ENCODE measurements at regions not wholly inside any gene's neighbourhood (a gene's known extent, or its start where the extent isn't known, plus 50 kb on each side); places are given as distances from the start of the nearest gene placed in this dataset.
"Not testable (repeated sequence)": the region's sequence is repeated elsewhere in the genome, so short reads cannot be mapped to it uniquely, and the experiment has no call there.

DNA sequence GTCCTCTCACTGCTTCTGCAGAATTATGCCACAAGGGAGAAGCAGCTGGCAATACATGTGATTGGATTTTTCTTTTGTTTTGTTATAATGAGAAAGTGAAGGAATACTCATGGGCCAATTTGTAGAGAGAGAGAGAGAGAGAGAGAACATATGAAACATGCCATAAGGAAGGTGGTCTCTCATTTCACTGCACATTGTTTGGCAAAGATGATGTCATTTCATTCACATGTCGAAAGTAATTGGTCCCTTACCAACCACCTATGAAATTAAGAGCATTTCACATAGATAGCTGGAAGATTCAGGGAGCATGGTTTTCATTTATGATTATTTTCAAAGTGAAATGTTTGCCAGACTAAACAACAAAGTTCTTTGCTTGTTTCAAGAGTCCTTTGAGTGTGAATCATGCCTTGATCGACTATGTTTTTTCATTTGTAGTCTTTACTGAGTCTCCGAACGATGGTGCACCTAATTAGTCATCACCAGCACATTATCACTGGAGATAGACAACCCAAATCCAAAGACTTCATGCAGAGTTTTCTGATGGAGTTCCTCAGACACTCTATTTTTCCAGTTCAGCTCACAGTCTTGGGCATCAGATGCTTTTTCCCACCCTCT lies 130.1 kb upstream of the ZEB1 start:
- POLR2A ChIA-PET = no interaction called here

DNA sequence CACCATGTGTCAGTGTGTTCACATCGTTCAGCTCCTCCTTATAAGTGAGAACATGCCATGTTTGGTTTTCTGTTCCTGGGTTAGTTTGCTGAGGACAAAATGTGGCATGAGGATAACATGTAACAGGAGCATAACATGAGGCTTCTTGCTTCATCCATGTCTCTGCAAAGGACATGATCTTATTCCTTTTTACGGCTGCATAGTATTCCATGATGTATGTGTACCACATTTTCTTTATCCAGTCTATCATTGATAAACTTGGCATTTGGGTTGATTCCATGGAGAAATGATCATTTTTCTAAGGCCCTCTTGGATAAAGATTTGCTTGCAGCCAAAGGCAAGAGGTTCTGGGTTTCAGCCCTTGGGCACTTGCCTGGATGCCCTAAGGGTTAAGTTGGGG lies 128.5 kb upstream of the ZEB1 start:
- peaks cover 2% of the 10 kb centered on the region for H3K27me3 Mint-ChIP-seq
- no peak overlapping the region for H3K27ac Mint-ChIP-seq
- H3K4me1 Mint-ChIP-seq = peaks cover 2% of the 10 kb centered on the region
- POLR2A ChIA-PET = no interaction called here
- no peak overlapping the region for H3K4me3 Mint-ChIP-seq
- no peak for DNase-seq
- ATAC-seq (ENCODE audit: low read depth) = no peak
- H3K36me3 Mint-ChIP-seq = no peaks in the 10 kb centered on the region
- peaks cover 2% of the 10 kb centered on the region for H3K9me3 Mint-ChIP-seq

More for the DNA sequence above, 130.1 kb upstream of the ZEB1 start:
- no peak overlapping the region for H3K27ac Mint-ChIP-seq
- no peaks in the 10 kb centered on the region for H3K36me3 Mint-ChIP-seq
- H3K4me3 Mint-ChIP-seq = no peak overlapping the region
- no peak for ATAC-seq (ENCODE audit: low read depth)
- DNase-seq = no peak
- H3K27me3 Mint-ChIP-seq = no peaks in the 10 kb centered on the region
- H3K4me1 Mint-ChIP-seq = peaks cover 2% of the 10 kb centered on the region
- H3K9me3 Mint-ChIP-seq = peaks cover 2% of the 10 kb centered on the region

DNA sequence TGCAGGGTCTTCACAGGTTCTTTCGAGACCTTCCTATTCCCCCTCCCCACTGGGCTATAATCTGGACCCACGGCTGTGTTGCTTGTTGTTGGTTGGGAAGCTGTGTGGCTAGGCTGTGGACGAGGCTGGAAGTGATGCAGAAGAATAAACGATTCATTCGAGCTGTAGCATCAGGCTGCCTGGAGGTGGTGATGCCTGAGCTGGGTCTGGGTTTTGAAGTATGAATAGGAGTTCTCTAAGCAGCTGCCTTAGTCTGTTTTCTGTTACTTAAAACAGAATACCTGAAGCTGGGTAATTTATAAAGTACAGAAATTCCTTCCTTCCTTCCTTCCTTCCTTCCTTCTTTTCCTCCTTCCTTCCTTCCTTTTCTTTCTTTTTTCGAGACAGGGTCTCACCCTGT lies 126.5 kb upstream of the ZEB1 start:
- peaks cover 2% of the 10 kb centered on the region for H3K9me3 Mint-ChIP-seq
- H3K27me3 Mint-ChIP-seq = peaks cover 2% of the 10 kb centered on the region
- no peak for DNase-seq
- peaks cover 2% of the 10 kb centered on the region for H3K4me1 Mint-ChIP-seq
- H3K36me3 Mint-ChIP-seq = no peaks in the 10 kb centered on the region
- POLR2A ChIA-PET = no interaction called here
- no peak overlapping the region for H3K27ac Mint-ChIP-seq
- H3K4me3 Mint-ChIP-seq = no peak overlapping the region
- no peak for ATAC-seq (ENCODE audit: low read depth)

DNA sequence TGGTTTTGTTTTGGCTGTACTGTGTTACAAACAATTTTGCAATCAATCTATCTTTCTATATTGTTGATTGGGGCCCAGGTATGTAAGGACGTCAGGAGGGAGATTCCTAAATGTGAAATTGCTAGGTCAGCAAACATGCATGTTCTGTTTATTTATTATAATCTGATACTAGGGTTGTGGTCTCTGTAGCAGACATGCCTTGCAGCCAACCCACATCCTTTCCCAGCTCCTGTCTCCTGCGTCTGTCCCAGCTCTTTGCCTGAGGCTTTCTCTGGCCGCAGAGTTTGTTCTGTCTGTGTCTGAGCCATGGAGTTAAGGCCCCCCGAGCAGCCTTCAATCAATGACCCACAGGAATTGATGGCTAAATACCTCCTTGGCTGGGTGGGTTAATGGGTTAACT lies 124.0 kb upstream of the ZEB1 start:
- no peak overlapping the region for H3K4me3 Mint-ChIP-seq
- POLR2A ChIA-PET = no interaction called here
- H3K27me3 Mint-ChIP-seq = peaks cover 2% of the 10 kb centered on the region
- no peaks in the 10 kb centered on the region for H3K9me3 Mint-ChIP-seq
- no peaks in the 10 kb centered on the region for H3K36me3 Mint-ChIP-seq
- ATAC-seq (ENCODE audit: low read depth) (no peak), DNase-seq (no peak)
- no peak overlapping the region for H3K27ac Mint-ChIP-seq
- no peaks in the 10 kb centered on the region for H3K4me1 Mint-ChIP-seq

DNA sequence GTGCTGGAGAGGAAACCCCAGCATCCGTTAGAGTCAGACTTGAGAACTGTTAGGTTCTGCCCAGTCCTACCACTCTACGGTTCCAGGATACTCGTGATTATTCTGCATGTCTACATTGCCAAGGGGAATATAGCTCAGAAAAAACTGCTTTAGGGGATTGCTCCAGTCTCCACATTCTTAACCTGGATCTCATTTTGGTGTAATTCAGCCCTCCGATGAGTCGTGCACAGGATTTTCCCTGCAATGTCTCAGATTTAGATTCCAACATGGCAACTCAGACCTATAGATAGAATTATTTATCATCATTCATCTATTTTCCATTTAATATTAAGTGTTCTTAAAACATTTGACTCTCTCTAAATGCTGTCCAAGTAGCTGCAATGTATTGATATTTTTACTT lies 121.1 kb upstream of the ZEB1 start:
- no peaks in the 10 kb centered on the region for H3K9me3 Mint-ChIP-seq
- DNase-seq (no peak), ATAC-seq (ENCODE audit: low read depth) (no peak)
- no peaks in the 10 kb centered on the region for H3K36me3 Mint-ChIP-seq
- H3K27ac Mint-ChIP-seq = no peak overlapping the region
- no peak overlapping the region for H3K4me3 Mint-ChIP-seq
- no peaks in the 10 kb centered on the region for H3K4me1 Mint-ChIP-seq
- peaks cover 2% of the 10 kb centered on the region for H3K27me3 Mint-ChIP-seq
- POLR2A ChIA-PET = no interaction called here

DNA sequence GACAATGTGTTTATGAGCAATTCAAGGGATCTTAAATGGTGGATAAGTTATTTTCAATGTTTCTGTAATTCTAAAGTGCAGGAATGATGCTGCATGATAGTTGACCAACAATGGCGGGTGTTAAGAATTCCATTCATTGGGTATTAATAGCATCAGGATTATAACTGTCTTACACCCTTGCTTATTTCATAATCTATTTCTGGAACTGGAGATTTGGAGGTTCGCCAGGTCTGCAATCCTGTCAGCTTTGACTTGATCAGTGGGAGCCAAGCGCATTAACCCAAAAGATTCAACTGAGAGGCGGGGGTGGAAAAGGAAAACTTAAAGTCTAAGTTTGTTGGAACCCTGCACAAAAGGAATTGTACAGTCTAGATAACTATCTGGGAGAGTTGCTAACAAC lies 114.9 kb upstream of the ZEB1 start:
- DNase-seq (no peak), ATAC-seq (ENCODE audit: low read depth) (no peak)
- H3K9me3 Mint-ChIP-seq = peaks cover 3% of the 10 kb centered on the region
- no peak overlapping the region for H3K27ac Mint-ChIP-seq
- no peaks in the 10 kb centered on the region for H3K4me1 Mint-ChIP-seq
- no peaks in the 10 kb centered on the region for H3K27me3 Mint-ChIP-seq
- POLR2A ChIA-PET = no interaction called here
- no peaks in the 10 kb centered on the region for H3K36me3 Mint-ChIP-seq
- H3K4me3 Mint-ChIP-seq = no peak overlapping the region

DNA sequence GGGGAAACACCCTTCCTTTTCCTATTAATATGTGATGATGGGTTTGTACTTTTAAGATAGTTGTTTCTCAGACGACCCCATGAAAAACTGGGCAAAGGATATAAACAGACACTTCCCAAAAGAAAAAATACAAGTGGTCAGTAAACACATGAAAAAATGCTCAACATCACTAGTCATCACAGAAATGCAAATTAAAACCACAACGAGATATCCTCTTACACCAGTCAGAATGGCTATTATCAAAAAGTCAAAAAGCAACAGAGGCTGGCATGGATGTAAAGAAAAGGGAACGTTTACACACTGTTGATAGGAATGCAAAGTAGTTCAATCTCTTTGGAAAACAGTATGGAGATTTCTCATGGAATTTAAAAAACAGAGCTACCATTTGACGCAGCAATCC lies 111.4 kb upstream of the ZEB1 start:
- ATAC-seq (ENCODE audit: low read depth) (no peak), DNase-seq (no peak)
- H3K9me3 Mint-ChIP-seq = peaks cover 3% of the 10 kb centered on the region
- no peak overlapping the region for H3K4me3 Mint-ChIP-seq
- H3K27ac Mint-ChIP-seq = no peak overlapping the region
- H3K36me3 Mint-ChIP-seq = no peaks in the 10 kb centered on the region
- H3K27me3 Mint-ChIP-seq = no peaks in the 10 kb centered on the region
- H3K4me1 Mint-ChIP-seq = no peaks in the 10 kb centered on the region
- POLR2A ChIA-PET = no interaction called here

DNA sequence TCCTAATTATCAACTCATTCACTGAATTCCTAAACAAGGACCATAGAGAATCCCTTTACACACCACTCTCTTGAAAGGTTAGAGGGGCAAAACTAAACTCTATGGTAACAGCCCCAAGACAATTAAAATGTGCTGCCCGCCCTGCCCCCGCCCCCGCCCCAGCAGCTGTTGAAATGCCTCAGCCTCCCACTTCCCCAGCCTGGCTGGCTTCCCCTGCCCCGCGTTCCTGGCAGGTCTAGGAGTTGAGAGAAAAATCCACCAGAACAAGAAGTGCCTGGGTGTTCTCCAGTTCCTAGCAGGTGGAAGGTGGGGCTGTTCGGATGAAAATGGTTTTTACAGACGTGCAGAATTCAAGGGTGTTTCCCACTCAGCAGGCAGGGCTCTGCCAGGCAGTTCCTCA lies 109.5 kb upstream of the ZEB1 start:
- Mint-ChIP-seq H3K27ac (no peak overlapping the region), H3K9me3 (peaks cover 3% of the 10 kb centered on the region)

DNA sequence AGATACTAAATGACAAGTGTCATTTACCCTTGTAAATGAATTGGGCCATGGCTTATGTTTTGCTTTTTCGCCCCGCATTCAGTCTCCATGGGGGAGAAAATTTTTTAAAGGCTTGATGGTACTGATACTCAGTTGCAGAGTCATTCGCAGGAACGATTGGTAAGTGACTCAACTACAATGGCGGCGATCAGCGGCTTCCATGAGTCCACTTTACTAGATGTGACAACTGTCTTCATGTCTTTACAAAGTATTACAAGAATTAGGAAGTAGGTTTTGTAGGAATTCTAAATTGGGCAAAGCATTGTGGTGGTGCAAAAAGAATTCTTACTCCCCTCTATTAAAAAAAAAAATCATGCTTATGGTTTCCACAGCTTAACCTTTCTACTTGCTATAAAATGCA lies 108.8 kb upstream of the ZEB1 start:
- ATAC-seq (ENCODE audit: low read depth) = no peak

More for the DNA sequence above, 109.5 kb upstream of the ZEB1 start:
- no peak for ATAC-seq (ENCODE audit: low read depth)
- no peaks in the 10 kb centered on the region for H3K27me3 Mint-ChIP-seq
- H3K4me1 Mint-ChIP-seq = no peaks in the 10 kb centered on the region
- no peaks in the 10 kb centered on the region for H3K36me3 Mint-ChIP-seq
- POLR2A ChIA-PET = no interaction called here
- DNase-seq = no peak
- no peak overlapping the region for H3K4me3 Mint-ChIP-seq

DNA sequence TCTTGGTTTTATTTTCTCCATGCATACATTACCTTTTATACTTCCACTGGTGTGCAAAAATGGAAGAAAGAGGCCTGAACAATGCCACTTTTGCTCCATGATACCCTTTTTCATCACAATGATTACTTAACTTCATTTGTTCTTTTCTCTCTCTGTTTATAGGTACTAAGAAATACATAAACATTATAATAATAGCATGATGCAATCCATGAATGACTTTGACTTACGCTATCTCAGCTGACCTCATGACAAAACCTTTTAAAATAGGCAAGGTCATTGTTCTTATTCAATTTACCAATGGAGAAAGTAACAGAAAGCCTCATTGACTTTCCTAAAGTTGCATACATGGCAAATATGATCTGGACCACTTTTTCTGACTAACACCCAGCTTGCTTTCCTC lies 105.1 kb upstream of the ZEB1 start:
- Mint-ChIP-seq H3K4me1 (no peaks in the 10 kb centered on the region), H3K36me3 (no peaks in the 10 kb centered on the region), H3K27ac (no peak overlapping the region), H3K27me3 (no peaks in the 10 kb centered on the region), H3K4me3 (no peak overlapping the region), H3K9me3 (no peaks in the 10 kb centered on the region)
- DNase-seq (no peak), ATAC-seq (ENCODE audit: low read depth) (no peak)
- POLR2A ChIA-PET = no interaction called here

More for the DNA sequence above, 108.8 kb upstream of the ZEB1 start:
- no peaks in the 10 kb centered on the region for H3K36me3 Mint-ChIP-seq
- H3K4me3 Mint-ChIP-seq = no peak overlapping the region
- POLR2A ChIA-PET = no interaction called here
- H3K27me3 Mint-ChIP-seq = no peaks in the 10 kb centered on the region
- no peak overlapping the region for H3K27ac Mint-ChIP-seq
- no peak for DNase-seq
- H3K9me3 Mint-ChIP-seq = peaks cover 3% of the 10 kb centered on the region
- no peaks in the 10 kb centered on the region for H3K4me1 Mint-ChIP-seq

DNA sequence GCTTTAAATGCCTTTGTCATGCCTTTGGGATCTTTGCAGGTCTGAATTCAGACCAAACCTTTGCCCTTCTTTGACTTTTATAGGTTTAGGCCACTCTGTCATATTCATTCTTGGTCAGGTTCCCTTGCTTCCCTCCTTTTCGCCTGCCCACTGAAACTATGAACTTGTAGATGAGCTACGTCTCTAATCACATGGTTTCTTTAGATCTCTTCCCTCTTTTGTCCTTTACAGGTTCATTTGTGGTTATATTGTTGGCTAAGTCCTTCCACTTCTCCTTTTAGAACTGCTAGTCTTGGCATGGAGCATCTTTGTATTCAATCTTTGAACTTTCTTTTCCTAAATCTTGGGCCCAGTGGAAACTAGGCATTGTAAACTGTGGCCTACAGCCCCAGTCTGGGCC lies 104.0 kb upstream of the ZEB1 start:
- Mint-ChIP-seq H3K4me1 (no peaks in the 10 kb centered on the region), H3K27ac (no peak overlapping the region), H3K36me3 (no peaks in the 10 kb centered on the region), H3K9me3 (no peaks in the 10 kb centered on the region), H3K4me3 (no peak overlapping the region), H3K27me3 (no peaks in the 10 kb centered on the region)
- ATAC-seq (ENCODE audit: low read depth) (no peak), DNase-seq (no peak)
- POLR2A ChIA-PET = no interaction called here

DNA sequence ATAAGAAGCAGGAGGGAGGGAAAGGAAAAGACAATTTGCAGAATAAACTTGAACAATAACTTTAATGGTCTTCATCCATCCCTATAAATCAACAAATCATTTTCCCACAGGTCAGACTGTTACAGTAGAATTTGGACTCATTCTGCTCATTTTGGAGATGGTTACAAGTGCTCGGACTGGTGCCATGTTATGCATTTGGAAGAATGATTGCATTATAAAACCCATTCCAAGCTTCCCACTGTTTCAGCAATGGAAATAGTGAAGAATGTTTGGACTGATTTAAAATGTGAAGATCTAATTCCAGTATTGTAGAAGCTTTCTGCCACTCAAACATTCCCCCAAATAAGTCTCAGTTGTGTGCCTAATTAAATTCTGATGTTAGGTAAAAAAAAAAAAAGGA lies 99.7 kb upstream of the ZEB1 start:
- DNase-seq = no peak
- peaks cover 2% of the 10 kb centered on the region for H3K27me3 Mint-ChIP-seq
- no peaks in the 10 kb centered on the region for H3K4me1 Mint-ChIP-seq
- no peak overlapping the region for H3K27ac Mint-ChIP-seq
- ATAC-seq (ENCODE audit: low read depth) = no peak
- H3K36me3 Mint-ChIP-seq = no peaks in the 10 kb centered on the region
- no peak overlapping the region for H3K4me3 Mint-ChIP-seq
- POLR2A ChIA-PET = no interaction called here
- no peaks in the 10 kb centered on the region for H3K9me3 Mint-ChIP-seq

DNA sequence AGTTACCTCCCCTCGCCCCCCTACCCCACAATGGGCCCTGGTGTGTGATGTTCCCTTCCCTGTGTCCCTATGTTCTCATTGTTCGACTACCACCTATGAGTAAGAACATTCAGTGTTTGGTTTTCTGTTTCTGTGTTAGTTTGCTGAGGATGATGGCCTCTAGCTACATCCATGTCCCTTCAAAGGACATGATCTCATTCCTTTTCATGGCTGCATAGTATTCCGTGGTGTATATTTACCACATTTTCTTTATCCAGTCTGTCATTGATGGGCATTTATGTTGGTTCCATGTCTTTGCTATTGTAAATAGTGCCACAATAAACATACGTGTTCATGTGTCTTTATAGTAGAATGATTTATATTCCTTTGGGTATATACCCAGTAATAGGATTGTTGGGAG lies 90.2 kb upstream of the ZEB1 start:
- H3K36me3 Mint-ChIP-seq; H3K9me3 Mint-ChIP-seq; POLR2A ChIA-PET; H3K4me3 Mint-ChIP-seq; H3K4me1 Mint-ChIP-seq; ATAC-seq (ENCODE audit: low read depth); H3K27me3 Mint-ChIP-seq; DNase-seq; H3K27ac Mint-ChIP-seq: not testable (repeated sequence)

DNA sequence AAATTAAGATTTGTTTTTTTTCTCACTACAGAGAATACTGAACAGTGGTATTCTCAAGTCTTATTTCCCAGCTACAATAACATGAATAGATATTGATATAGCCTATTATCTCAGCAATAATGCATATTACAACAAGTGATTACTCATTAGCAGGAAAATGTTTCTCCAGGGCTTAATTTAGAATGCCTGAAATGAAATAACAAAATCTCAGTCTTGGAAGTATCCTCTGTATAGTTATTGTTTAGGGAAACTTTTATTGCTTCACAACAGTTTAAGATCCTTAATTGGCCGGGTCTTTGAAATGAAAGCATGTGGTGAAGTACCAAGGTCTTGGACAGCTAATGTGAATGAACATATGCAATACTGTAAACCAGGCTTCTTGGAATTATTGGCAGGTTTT lies 79.1 kb upstream of the ZEB1 start:
- POLR2A ChIA-PET = no interaction called here
- DNase-seq (no peak), ATAC-seq (ENCODE audit: low read depth) (no peak)
- Mint-ChIP-seq H3K4me1 (peaks cover 1% of the 10 kb centered on the region), H3K36me3 (no peaks in the 10 kb centered on the region), H3K4me3 (no peak overlapping the region), H3K27ac (no peak overlapping the region), H3K27me3 (peaks cover 5% of the 10 kb centered on the region), H3K9me3 (peaks cover 1% of the 10 kb centered on the region)

DNA sequence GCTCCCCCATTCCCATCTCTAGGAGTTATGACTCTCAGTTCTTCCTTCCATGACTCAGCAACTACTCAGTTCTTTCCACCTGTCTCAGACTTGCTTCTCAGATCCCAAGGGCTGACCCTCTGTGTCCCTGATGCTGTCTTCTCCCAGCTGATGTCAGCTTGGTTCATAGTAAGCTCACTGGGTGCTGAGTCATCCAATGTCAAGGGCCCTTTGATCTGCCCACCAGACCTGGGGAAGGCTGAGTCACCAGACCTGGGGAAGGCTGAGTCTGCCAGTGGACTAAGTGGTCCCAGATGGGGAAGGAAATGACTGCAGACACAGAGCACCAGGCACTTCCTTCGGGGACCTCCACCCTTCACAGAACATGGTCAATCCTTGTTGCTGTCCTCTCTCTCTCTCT lies 76.1 kb upstream of the ZEB1 start:
- no peak overlapping the region for H3K4me3 Mint-ChIP-seq
- peaks cover 1% of the 10 kb centered on the region for H3K4me1 Mint-ChIP-seq
- peaks cover 3% of the 10 kb centered on the region for H3K27me3 Mint-ChIP-seq
- no peak overlapping the region for H3K27ac Mint-ChIP-seq
- ATAC-seq (ENCODE audit: low read depth) (peak; percentile 36), DNase-seq (no peak)
- H3K36me3 Mint-ChIP-seq = no peaks in the 10 kb centered on the region
- H3K9me3 Mint-ChIP-seq = no peaks in the 10 kb centered on the region
- POLR2A ChIA-PET = no interaction called here

Data from activated naive CD8-positive, alpha-beta T cell treated with anti-CD3 and anti-CD28 coated beads, Interleukin-2, amount 10 ng/mL, durations not matched to agents 7 days and 5 days (primary cell).